ENCODE measurements at regions not wholly inside any gene's neighbourhood (a gene's known extent, or its start where the extent isn't known, plus 50 kb on each side); places are given as distances from the start of the nearest gene placed in this dataset.

DNA sequence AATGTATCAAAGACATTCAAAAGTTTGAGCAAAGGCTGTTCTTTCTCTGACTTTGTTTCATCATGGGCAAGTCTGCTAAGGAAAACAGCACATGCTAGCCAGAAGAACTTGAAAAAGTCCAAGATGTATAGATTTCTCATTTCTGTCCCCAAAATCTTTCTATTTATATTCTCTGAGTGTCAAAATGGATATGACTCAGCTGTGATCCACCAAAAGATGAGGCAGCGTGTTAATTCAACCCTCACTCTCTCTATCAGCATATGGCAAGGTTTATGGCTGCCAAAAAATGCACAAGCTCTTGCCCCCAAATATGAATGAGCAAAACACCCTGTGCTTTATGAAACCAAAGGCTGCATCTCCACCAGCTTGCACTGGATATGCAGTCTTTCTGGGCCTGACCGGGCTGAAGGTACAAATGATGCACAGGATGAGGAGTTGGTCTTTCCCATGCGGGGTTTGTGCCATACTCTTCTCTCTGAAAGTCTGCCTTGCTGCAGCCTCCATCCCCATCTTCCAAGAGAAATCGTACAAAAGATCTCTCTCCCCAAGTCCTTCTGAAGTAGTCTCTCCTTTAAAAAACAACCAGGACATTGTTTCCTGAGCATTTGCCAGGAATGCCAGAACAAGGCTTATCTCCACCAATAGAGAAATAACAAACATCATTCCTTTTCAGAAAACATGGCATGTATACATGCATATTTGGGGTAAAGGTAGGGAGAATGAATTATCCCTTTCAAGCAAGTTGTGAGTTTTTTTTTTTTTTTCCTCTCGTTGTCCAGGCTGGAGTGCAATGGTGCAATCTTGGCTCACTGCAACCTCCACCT lies 203.4 kb downstream of the TMX1 start:
- H3K4me1 ChIP-seq, result no peaks in the 10 kb centered on the region
- intact Hi-C loops (cut with DNase I; ENCODE audit: low total_unique reads), result no loop called here
- H3K4me3 ChIP-seq, result no peak overlapping the region
- no peaks in the 10 kb centered on the region for H3K9me3 ChIP-seq
- no peaks in the 10 kb centered on the region for H3K36me3 ChIP-seq
- ATAC-seq (no peak), DNase-seq (no peak)
- in situ Hi-C loops (cut with MboI; ENCODE audit: low sequenced_read_pairs in 4 of 4), result no loop called here
- H3K27me3 ChIP-seq, result no peaks in the 10 kb centered on the region
- TF ChIP-seq, protein P1, sequence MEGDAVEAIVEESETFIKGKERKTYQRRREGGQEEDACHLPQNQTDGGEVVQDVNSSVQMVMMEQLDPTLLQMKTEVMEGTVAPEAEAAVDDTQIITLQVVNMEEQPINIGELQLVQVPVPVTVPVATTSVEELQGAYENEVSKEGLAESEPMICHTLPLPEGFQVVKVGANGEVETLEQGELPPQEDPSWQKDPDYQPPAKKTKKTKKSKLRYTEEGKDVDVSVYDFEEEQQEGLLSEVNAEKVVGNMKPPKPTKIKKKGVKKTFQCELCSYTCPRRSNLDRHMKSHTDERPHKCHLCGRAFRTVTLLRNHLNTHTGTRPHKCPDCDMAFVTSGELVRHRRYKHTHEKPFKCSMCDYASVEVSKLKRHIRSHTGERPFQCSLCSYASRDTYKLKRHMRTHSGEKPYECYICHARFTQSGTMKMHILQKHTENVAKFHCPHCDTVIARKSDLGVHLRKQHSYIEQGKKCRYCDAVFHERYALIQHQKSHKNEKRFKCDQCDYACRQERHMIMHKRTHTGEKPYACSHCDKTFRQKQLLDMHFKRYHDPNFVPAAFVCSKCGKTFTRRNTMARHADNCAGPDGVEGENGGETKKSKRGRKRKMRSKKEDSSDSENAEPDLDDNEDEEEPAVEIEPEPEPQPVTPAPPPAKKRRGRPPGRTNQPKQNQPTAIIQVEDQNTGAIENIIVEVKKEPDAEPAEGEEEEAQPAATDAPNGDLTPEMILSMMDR (IDR thresholded peaks at IDR 0.05 in 4 of 5, conservative IDR thresholded peaks at IDR 0.05 in 1 of 5), result no peak
- no peak for TF ChIP-seq POLR2A (IDR thresholded peaks at IDR 0.05)
- no peak overlapping the region for H3K27ac ChIP-seq

DNA sequence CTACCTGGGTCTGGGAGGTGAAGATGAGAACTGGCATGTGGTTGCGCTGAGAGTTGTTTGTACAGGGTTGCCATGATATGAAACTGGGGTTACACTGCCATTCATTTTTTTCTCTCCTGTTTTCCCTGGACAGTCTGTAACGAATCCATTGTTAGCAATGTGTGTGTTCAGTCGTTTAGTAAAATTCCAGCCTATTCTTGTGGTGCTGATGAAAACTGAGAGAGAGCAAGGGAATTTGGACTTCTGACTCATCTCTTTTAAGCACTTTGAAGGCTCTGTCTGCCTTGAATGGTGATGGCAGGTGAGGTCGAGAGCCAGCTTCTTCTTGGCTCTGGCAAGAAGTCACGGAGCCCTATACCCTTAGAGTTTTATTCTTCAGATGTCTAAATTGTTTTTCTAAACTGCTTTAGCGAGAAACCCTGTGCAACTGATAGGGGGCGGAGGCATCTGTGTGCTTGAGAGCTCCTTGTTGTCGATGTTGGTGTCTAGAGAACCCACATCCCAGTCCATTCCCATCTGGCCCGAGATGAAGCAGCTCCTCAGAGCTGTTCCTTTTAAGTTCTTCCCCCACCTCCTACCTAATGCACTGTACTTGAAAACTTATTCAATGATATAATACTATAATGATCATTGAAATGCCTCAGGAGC lies 204.4 kb downstream of the TMX1 start:
- Histone ChIP-seq H3K27me3 (no peaks in the 10 kb centered on the region), H3K27ac (no peak overlapping the region), H3K4me1 (no peaks in the 10 kb centered on the region), H3K36me3 (no peaks in the 10 kb centered on the region), H3K4me3 (no peak overlapping the region), H3K9me3 (no peaks in the 10 kb centered on the region)
- TF ChIP-seq, protein P1 (IDR thresholded peaks at IDR 0.05 in 4 of 5, conservative IDR thresholded peaks at IDR 0.05 in 1 of 5), result no peak
- TF ChIP-seq POLR2A (IDR thresholded peaks at IDR 0.05), result no peak
- in situ Hi-C loops (cut with MboI; ENCODE audit: low sequenced_read_pairs in 4 of 4) (no loop called here), intact Hi-C loops (cut with DNase I; ENCODE audit: low total_unique reads) (no loop called here)
- ATAC-seq (no peak), DNase-seq (no peak)

DNA sequence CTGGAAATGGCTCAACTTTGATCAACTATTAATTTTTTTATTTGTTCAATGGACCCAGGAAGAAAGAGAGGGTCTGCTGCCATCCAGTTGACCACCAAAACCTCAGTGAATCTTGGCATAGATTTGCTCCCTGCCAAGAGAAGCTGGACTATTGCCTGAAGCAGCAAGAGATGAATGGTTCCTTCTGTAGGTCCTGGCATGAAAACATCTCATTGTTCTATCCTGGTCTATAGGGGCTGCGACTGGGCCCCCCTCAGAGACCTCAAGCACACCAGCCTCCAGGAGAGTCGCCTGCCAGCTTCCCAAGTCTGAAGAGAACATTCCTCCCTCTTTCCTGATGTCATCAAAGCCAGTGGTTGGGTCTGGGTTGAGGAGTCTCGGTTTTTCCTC lies 204.9 kb downstream of the TMX1 start:
- TF ChIP-seq, protein P1 (IDR thresholded peaks at IDR 0.05 in 4 of 5, conservative IDR thresholded peaks at IDR 0.05 in 1 of 5), result no peak
- TF ChIP-seq POLR2A (IDR thresholded peaks at IDR 0.05), result no peak
- H3K27me3 ChIP-seq, result no peaks in the 10 kb centered on the region
- H3K36me3 ChIP-seq, result no peaks in the 10 kb centered on the region
- in situ Hi-C loops (cut with MboI; ENCODE audit: low sequenced_read_pairs in 4 of 4) (no loop called here), intact Hi-C loops (cut with DNase I; ENCODE audit: low total_unique reads) (no loop called here)
- H3K27ac ChIP-seq, result no peak overlapping the region
- H3K9me3 ChIP-seq, result no peaks in the 10 kb centered on the region
- no peaks in the 10 kb centered on the region for H3K4me1 ChIP-seq
- no peak overlapping the region for H3K4me3 ChIP-seq
- DNase-seq, result no peak
- ATAC-seq, result no peak

DNA sequence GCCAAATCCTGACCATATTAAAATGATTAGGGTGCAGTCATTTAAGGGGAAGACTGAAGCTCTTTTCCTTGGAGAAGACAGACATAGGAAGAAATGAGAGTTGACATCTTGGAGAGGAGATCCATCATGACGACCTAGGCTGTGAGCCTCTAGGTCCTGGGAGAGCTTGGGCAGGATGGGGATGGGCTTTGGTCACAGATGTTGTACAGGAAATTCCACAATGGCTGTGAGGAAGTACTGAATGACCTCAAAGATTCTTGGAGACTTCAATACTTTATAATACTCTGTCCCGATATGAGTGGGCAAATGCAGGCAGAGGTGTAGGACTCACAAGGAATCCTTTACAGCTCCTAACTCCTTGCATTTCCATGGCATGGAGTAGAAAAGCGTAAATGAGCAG lies 204.9 kb upstream of the FRMD6 start:
- ATAC-seq, result no peak
- in situ Hi-C loops (cut with MboI; ENCODE audit: low sequenced_read_pairs in 4 of 4), result no loop called here
- Histone ChIP-seq H3K4me3 (no peak overlapping the region), H3K27me3 (no peaks in the 10 kb centered on the region), H3K27ac (no peak overlapping the region), H3K4me1 (no peaks in the 10 kb centered on the region), H3K36me3 (no peaks in the 10 kb centered on the region), H3K9me3 (no peaks in the 10 kb centered on the region)
- DNase-seq, result no peak
- no peak for TF ChIP-seq POLR2A (IDR thresholded peaks at IDR 0.05)
- TF ChIP-seq, protein P1 (IDR thresholded peaks at IDR 0.05 in 4 of 5, conservative IDR thresholded peaks at IDR 0.05 in 1 of 5), result no peak
- intact Hi-C loops (cut with DNase I; ENCODE audit: low total_unique reads), result no loop called here

Measured in gastrocnemius medialis (tissue), 4 donors.